H1 (cell line): ENCODE measurements at regions not wholly inside any gene's neighbourhood (a gene's known extent, or its start where the extent isn't known, plus 50 kb on each side); places are given as distances from the start of the nearest gene placed in this dataset.

Experiments used
- BCL11A ChIP-seq, 2 experiments: IDR thresholded peaks; one replicate each; pipeline ENCODE4 v1.6.1; 2011; ENCODE audit warnings: low read depth in 2 of 2, low read length in 2 of 2, mild to moderate bottlenecking in 2 of 2
- CEBPB ChIP-seq: IDR thresholded peaks from 2 replicates; pipeline ENCODE4 v1.6.1; 2012; ENCODE audit warnings: low read depth, low read length
- NRF1 ChIP-seq: IDR thresholded peaks from 2 replicates; pipeline ENCODE4 v1.6.1; 2011; ENCODE audit warnings: mild to moderate bottlenecking, low read depth, low read length, improper control_type of control experiment
- POLR2A ChIP-seq, 2 experiments: IDR thresholded peaks; 1 replicate in 1 of 2; 2 replicates in 1 of 2; pipeline ENCODE4 v1.6.1; 2011; ENCODE audit warnings: low read depth in 2 of 2, low read length in 2 of 2, mild to moderate bottlenecking in 2 of 2; ENCODE audit errors: control extremely low read depth in 1 of 2
- RXRA ChIP-seq: IDR thresholded peaks from 2 replicates; pipeline ENCODE4 v1.6.1; 2011; ENCODE audit warnings: low read depth, mild to moderate bottlenecking, low read length, moderate library complexity; ENCODE audit not compliant: insufficient read depth

DNA sequence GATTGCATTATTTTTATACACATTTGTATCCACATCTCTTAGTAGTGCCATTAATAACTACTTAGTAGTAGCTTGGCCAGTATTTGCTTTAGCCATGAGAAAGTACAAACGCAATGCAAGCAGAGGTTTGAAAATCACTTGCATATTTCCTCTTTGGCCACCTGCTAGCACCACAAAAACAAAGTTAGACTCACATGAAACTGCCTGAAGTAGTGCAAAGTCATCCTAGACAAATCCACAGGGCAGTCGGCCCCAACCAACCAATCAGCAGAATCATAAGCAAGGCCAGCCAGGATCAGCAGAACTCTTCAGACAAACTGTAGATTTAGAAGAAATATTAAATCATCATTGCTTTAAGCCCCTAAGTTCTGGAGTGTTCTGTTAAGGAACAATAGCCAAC is 135.2 kb upstream of the VGLL2 start (continued):
- TF ChIP-seq POLR2A (IDR thresholded peaks at IDR 0.05; ENCODE audit: control extremely low read depth in 1 of 2, low read depth in 2 of 2, low read length in 2 of 2) (no peak), BCL11A (IDR thresholded peaks at IDR 0.05; ENCODE audit: low read depth in 2 of 2, low read length in 2 of 2) (no peak), RXRA (no peak), CEBPB (no peak), NRF1 (no peak)
- TF ChIP-seq, all 59 proteins: peak for 0
